D721Med (cell line): ENCODE measurements at regions not wholly inside any gene's neighbourhood (a gene's known extent, or its start where the extent isn't known, plus 50 kb on each side); places are given as distances from the start of the nearest gene placed in this dataset.
A peak's percentile ranks its signal among the peaks of the same experiment; 100 is the strongest.

ENCODE experiments used
- DNase-seq: peaks from one replicate; pipeline ENCODE4 v3.0.0; 2011; ENCODE audit warnings: low spot score; ENCODE audit not compliant: insufficient read length
- FAIRE-seq: peaks from 2 replicates; lab custom pipeline; 2011; peaks lifted over from hg19 to GRCh38; lab: Jason Lieb, UNC
- CTCF ChIP-seq: IDR thresholded peaks from 2 replicates; pipeline ENCODE4 v1.5.1; 2012; ENCODE audit warnings: mild to moderate bottlenecking, control low read depth; ENCODE audit not compliant: insufficient read depth; ENCODE audit errors: missing control alignments

DNA sequence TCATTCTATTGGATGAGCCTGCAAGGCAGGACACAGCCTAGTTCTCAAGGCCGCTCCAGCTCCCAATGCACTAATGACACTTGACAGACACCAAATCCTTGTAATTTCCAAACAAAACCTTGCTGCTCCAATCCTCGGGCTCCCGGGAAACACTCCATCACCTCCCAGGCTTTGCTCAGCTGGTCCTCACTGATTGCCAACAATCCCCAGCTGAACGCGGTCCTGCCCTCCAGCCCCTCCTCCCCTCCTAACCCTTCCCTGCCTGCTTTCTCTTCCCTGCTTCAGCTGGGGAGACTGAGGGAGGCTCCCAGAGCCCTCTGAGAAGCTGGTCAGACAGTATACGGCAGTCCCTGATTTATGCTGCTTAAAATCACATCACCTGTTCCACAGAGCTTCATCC is 114.4 kb upstream of the TNR start:
- FAIRE-seq (no peak), DNase-seq (no peak)

GRCh38 chr1:175853681-175854080 is 110.3 kb upstream of the TNR start:
- DNase-seq = no peak
- no peak for FAIRE-seq
- no peak for TF ChIP-seq CTCF

More for the DNA sequence above, 114.4 kb upstream of the TNR start:
- no peak for TF ChIP-seq CTCF

DNA sequence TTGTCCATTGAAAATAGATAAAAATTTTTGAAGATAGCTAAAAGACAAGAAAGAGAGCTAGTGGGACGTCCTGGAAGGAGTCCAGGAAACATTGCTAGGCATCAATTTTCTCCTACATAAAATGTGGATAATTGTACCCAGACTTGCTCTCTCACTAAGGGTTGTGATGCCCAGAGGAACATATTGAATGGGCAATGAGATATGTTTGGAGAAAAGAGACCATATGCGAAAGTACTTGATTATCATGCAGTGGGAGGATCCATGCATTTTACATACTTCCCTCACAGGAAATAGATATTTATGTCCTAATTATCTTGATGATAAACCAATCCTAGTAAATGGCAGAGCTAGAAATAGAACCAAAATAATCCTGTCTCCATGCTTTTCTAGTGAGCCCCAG is 108.4 kb upstream of the TNR start:
- DNase-seq (no peak), FAIRE-seq (no peak)
- no peak for TF ChIP-seq CTCF

DNA sequence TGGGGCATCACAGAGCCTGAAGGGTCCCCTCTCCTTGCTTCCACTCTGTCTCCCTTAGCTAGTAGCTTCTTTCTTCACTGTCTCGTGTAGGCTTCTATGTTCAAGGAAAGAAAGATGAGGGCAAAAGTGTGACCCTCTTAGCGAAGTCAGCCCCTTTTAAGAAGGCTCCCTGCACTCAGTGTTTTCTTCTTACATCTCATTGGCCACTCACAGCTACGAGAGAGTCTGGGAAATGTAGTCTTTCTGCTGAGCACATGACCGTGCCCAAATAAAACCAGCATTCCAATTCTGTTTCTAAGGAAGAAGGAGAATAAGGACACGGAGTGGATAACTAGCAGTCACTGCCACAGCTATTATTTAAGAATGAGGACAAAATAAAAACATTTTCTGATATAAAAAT is 104.9 kb upstream of the TNR start:
- no peak for TF ChIP-seq CTCF
- no peak for FAIRE-seq
- DNase-seq = no peak

GRCh38 chr1:175845985-175846384 is 102.6 kb upstream of the TNR start:
- DNase-seq (no peak), FAIRE-seq (peak; percentile 72)
- no peak for TF ChIP-seq CTCF

DNA sequence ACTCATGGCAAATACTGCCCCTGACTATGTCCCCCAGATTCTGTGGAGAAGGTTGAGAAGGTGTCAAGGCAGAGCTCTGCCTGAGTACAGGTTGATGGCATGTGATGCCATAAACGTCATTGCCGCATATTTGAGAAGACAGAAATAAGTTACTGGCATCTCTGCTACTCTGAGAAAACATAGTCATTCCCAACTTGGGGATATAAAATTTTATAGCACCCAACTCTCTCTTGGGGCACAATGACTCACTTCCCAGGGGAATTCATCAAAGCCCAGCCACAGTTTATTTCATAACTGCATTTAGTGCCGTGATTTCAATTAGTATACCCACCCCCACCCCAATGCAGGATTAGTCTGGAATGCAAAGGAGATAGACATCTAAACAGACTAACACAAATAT is 101.9 kb upstream of the TNR start:
- no peak for FAIRE-seq
- TF ChIP-seq CTCF = no peak
- no peak for DNase-seq

DNA sequence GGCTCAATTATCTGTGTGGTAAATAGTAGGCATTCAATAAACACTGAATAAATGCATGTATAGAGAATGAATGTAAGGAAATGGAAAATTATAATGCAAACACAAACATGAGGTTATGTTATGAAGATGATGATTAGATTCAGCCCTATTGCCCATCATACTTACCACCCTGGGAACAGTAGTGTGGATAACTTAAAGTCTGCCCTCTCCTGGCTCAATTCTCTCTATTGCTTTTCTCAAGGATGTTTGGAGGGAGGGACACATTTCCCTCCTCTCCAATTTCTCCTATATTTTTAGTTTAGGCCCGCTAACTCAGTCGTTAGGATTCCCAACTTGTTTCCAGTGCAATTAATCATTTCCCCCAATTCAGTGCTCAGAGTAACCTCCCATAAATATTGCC is 101.5 kb upstream of the TNR start:
- peak; percentile 9 for TF ChIP-seq CTCF
- DNase-seq (no peak), FAIRE-seq (no peak)
